CD14-positive monocyte (primary cell): ENCODE measurements at regions not wholly inside any gene's neighbourhood (a gene's known extent, or its start where the extent isn't known, plus 50 kb on each side); places are given as distances from the start of the nearest gene placed in this dataset.

Source experiments
- DNase-seq, 3 donors: peaks; one replicate each; pipeline ENCODE4 v3.0.0-alpha.2; 2011 to 2022
- H2AFZ ChIP-seq: 2 replicates; pipeline ENCODE4 v1.6.0; 2012; ENCODE audit warnings: mild to moderate bottlenecking, low read depth, low read length, inconsistent platforms; ENCODE audit not compliant: insufficient read depth, poor library complexity, severe bottlenecking
- H3K27ac ChIP-seq, 2 donors: 1 replicate in 1 of 2; 2 replicates in 1 of 2; pipeline ENCODE4 v1.5.1; 2012 to 2013; ENCODE audit warnings: low read length in 2 of 2, control low read depth in 1 of 2, inconsistent platforms in 1 of 2, low read depth in 1 of 2, mild to moderate bottlenecking in 1 of 2
- H3K27me3 ChIP-seq, 2 donors: one replicate each; pipeline versions ENCODE4 v1.6.0 to v1.6.1; 2011 to 2013; ENCODE audit warnings: low read length in 2 of 2; ENCODE audit not compliant: control insufficient read depth in 2 of 2, insufficient read depth in 2 of 2
- H3K36me3 ChIP-seq, 2 donors: replicated peaks in 1 of 2; 1 replicate in 1 of 2; 2 replicates in 1 of 2; pipeline versions ENCODE4 v1.5.1 to v1.6.1; 2012 to 2013; ENCODE audit warnings: low read length in 2 of 2, control low read depth in 1 of 2, inconsistent platforms in 1 of 2, mild to moderate bottlenecking in 1 of 2; ENCODE audit not compliant: insufficient read depth in 2 of 2, control insufficient read depth in 1 of 2
- H3K4me1 ChIP-seq, 2 donors: 1 replicate in 1 of 2; 2 replicates in 1 of 2; pipeline versions ENCODE4 v1.5.1 to v1.6.1; 2012 to 2013; ENCODE audit warnings: low read length in 2 of 2, control low read depth in 1 of 2, inconsistent platforms in 1 of 2, mild to moderate bottlenecking in 1 of 2, moderate library complexity in 1 of 2; ENCODE audit not compliant: insufficient read depth in 2 of 2, control insufficient read depth in 1 of 2
- H3K4me2 ChIP-seq: replicated peaks from 2 replicates; pipeline ENCODE3; 2012; ENCODE audit warnings: low read length, moderate library complexity, mild to moderate bottlenecking; ENCODE audit not compliant: poor library complexity, severe bottlenecking; ENCODE audit errors: extremely low read depth
- H3K4me3 ChIP-seq, 3 experiments: fragments of 200-600 bp in 1 of 3; sonication (generic) in 1 of 3; replicated peaks in 1 of 3; 1 replicate in 2 of 3; 2 replicates in 1 of 3; pipeline ENCODE4 v1.5.1; 2011 to 2013; ENCODE audit warnings: low read length in 3 of 3, mild to moderate bottlenecking in 3 of 3, control low read depth in 2 of 3, low read depth in 2 of 3, inconsistent platforms in 1 of 3, moderate library complexity in 1 of 3
- H3K79me2 ChIP-seq: 2 replicates; pipeline ENCODE4 v1.6.0; 2012; ENCODE audit warnings: mild to moderate bottlenecking, control low read depth, inconsistent platforms, low read length, moderate library complexity; ENCODE audit not compliant: insufficient read depth
- H3K9ac ChIP-seq: 2 replicates; pipeline ENCODE4 v1.6.0; 2017; ENCODE audit warnings: low read length, mild to moderate bottlenecking; ENCODE audit not compliant: insufficient read depth, poor library complexity, severe bottlenecking
- H3K9me3 ChIP-seq, 2 donors: replicated peaks in 1 of 2; 1 replicate in 1 of 2; 2 replicates in 1 of 2; pipeline versions ENCODE4 v1.5.1 to v1.6.1; 2012 to 2013; ENCODE audit warnings: low read length in 2 of 2, control low read depth in 1 of 2; ENCODE audit not compliant: control insufficient read depth in 1 of 2, insufficient read depth in 1 of 2
- H4K20me1 ChIP-seq: 2 replicates; pipeline ENCODE4 v1.6.0; 2012; ENCODE audit warnings: mild to moderate bottlenecking, low read length, control low read depth, moderate library complexity; ENCODE audit not compliant: insufficient read depth
- H3K27ac Mint-ChIP-seq, 7 donors: one replicate each; pipeline ENCODE4 v1.8.0; 2020; ENCODE audit warnings: mild to moderate bottlenecking in 7 of 7, mixed read lengths in 7 of 7, moderate library complexity in 6 of 7, inconsistent platforms in 2 of 7
- H3K27me3 Mint-ChIP-seq, 3 donors: one replicate each; pipeline ENCODE4 v1.8.0; 2021 to 2022; ENCODE audit warnings: low read depth in 3 of 3, mild to moderate bottlenecking in 3 of 3, mixed read lengths in 3 of 3, moderate library complexity in 3 of 3, inconsistent platforms in 1 of 3
- H3K36me3 Mint-ChIP-seq, 2 donors: one replicate each; pipeline ENCODE4 v1.8.0; 2020; ENCODE audit warnings: mixed read lengths in 2 of 2, inconsistent platforms in 1 of 2, mild to moderate bottlenecking in 1 of 2
- H3K4me1 Mint-ChIP-seq: one replicate; pipeline ENCODE4 v1.8.0; 2020; ENCODE audit warnings: mild to moderate bottlenecking, mixed read lengths
- H3K4me3 Mint-ChIP-seq, 2 donors: one replicate each; pipeline ENCODE4 v1.8.0; 2020; ENCODE audit warnings: mild to moderate bottlenecking in 2 of 2, mixed read lengths in 2 of 2, moderate library complexity in 1 of 2
- H3K9me3 Mint-ChIP-seq, 7 donors: one replicate each; pipeline ENCODE4 v1.8.0; 2020 to 2022; ENCODE audit warnings: mixed read lengths in 7 of 7, mild to moderate bottlenecking in 6 of 7, moderate library complexity in 6 of 7, inconsistent platforms in 2 of 7
- CTCF ChIP-seq: fragments of 200-600 bp; IDR thresholded peaks from one replicate; pipeline ENCODE4 v1.8.0; 2022; ENCODE audit warnings: antibody characterized with exemption, mild to moderate bottlenecking
- WGBS: methylation state at CpG from one replicate; pipeline ENCODE4 v1.1.5; 2013; ENCODE audit warnings: missing lambda C conversion rate; ENCODE audit not compliant: insufficient coverage; 5-methylcytosine and 5-hydroxymethylcytosine counted together
- intact Hi-C, 2 donors: fragments of 100-400 bp; cut with micrococcal nuclease; formaldehyde crosslinking; loops; one replicate each; pipeline versions ENCODE4 v1.15.0 to v1.15.1; 2023

GRCh38 chr11:80182901-80183300 lies 742.1 kb upstream of the TENM4 start:
- H3K27me3 ChIP-seq: no peaks in the 10 kb centered on the region
- no peak for DNase-seq
- H3K4me2 ChIP-seq: no peak overlapping the region
- H3K27me3 Mint-ChIP-seq: peaks cover 0 to 1% (median 0%) of the 10 kb centered on the region in 3 donors
- no peak overlapping the region for H3K9ac ChIP-seq
- no CpG with 5 or more reads among the region's 3 CpGs for WGBS
- peaks cover 2 to 11% (median 7%) of the 10 kb centered on the region in 7 donors for H3K9me3 Mint-ChIP-seq
- H3K4me1 Mint-ChIP-seq: no peaks in the 10 kb centered on the region
- H3K4me3 Mint-ChIP-seq: no peak overlapping the region
- no peaks in the 10 kb centered on the region for H3K36me3 Mint-ChIP-seq
- peaks cover 4 to 13% of the 10 kb centered on the region in 2 donors for H3K9me3 ChIP-seq
- no peak overlapping the region for H3K4me3 ChIP-seq
- H3K27ac ChIP-seq: no peak overlapping the region
- no peak overlapping the region for H2AFZ ChIP-seq
- no peaks in the 10 kb centered on the region for H3K79me2 ChIP-seq
- H3K4me1 ChIP-seq: no peaks in the 10 kb centered on the region
- TF ChIP-seq CTCF: no peak
- intact Hi-C loops: no loop called here
- no peaks in the 10 kb centered on the region for H3K36me3 ChIP-seq
- H4K20me1 ChIP-seq: no peaks in the 10 kb centered on the region
- H3K27ac Mint-ChIP-seq: no peak overlapping the region

GRCh38 chr11:80173371-80174136 lies 732.7 kb upstream of the TENM4 start:
- H3K27ac ChIP-seq: no peak overlapping the region
- no peak for TF ChIP-seq CTCF
- peaks cover 10% of the 10 kb centered on the region for H3K4me1 Mint-ChIP-seq
- no peaks in the 10 kb centered on the region for H3K36me3 Mint-ChIP-seq
- no peaks in the 10 kb centered on the region for H3K79me2 ChIP-seq
- H3K9me3 ChIP-seq: no peaks in the 10 kb centered on the region
- H3K27ac Mint-ChIP-seq: no peak overlapping the region
- peaks cover 4 to 16% (median 10%) of the 10 kb centered on the region in 7 donors for H3K9me3 Mint-ChIP-seq
- no peaks in the 10 kb centered on the region for H4K20me1 ChIP-seq
- H3K4me3 ChIP-seq: no peak overlapping the region
- intact Hi-C loops: no loop called here
- H3K27me3 Mint-ChIP-seq: peaks cover 0 to 5% (median 2%) of the 10 kb centered on the region in 3 donors
- DNase-seq: no peak
- H3K27me3 ChIP-seq: no peaks in the 10 kb centered on the region
- no peak overlapping the region for H2AFZ ChIP-seq
- H3K4me3 Mint-ChIP-seq: no peak overlapping the region
- no CpG with 5 or more reads among the region's 3 CpGs for WGBS
- no peak overlapping the region for H3K9ac ChIP-seq
- H3K36me3 ChIP-seq: no peaks in the 10 kb centered on the region
- no peak overlapping the region for H3K4me2 ChIP-seq
- peaks cover 4 to 7% of the 10 kb centered on the region in 2 donors for H3K4me1 ChIP-seq
